ENCODE measurements at regions not wholly inside any gene's neighbourhood (a gene's known extent, or its start where the extent isn't known, plus 50 kb on each side); places are given as distances from the start of the nearest gene placed in this dataset.

- TF ChIP-seq CTCF (IDR thresholded peaks at IDR 0.05; ENCODE audit: low read depth, low read length, poor library complexity, severe bottlenecking): no peak
- TF ChIP-seq EZH2phosphoT487 (IDR thresholded peaks at IDR 0.05; ENCODE audit: borderline replicate concordance, low read length): no peak
Measured at GRCh38 chr4:81946996-81947395, 426.8 kb downstream of the HNRNPD start.

Measured in DOHH2 (cell line).